GM10266 (cell line): ENCODE measurements at regions not wholly inside any gene's neighbourhood (a gene's known extent, or its start where the extent isn't known, plus 50 kb on each side); places are given as distances from the start of the nearest gene placed in this dataset.

Experiments used
- DNase-seq: peaks from one replicate; pipeline ENCODE4 v3.0.0; 2012; ENCODE audit errors: extremely low spot score
- TF ChIP-seq, protein P1 (sequence below): IDR thresholded peaks from 2 replicates; pipeline ENCODE4 v1.5.1; 2012; ENCODE audit warnings: mild to moderate bottlenecking, low read depth; ENCODE audit not compliant: control insufficient read depth, insufficient read depth; ENCODE audit errors: missing control alignments

- TF ChIP-seq, protein P1, sequence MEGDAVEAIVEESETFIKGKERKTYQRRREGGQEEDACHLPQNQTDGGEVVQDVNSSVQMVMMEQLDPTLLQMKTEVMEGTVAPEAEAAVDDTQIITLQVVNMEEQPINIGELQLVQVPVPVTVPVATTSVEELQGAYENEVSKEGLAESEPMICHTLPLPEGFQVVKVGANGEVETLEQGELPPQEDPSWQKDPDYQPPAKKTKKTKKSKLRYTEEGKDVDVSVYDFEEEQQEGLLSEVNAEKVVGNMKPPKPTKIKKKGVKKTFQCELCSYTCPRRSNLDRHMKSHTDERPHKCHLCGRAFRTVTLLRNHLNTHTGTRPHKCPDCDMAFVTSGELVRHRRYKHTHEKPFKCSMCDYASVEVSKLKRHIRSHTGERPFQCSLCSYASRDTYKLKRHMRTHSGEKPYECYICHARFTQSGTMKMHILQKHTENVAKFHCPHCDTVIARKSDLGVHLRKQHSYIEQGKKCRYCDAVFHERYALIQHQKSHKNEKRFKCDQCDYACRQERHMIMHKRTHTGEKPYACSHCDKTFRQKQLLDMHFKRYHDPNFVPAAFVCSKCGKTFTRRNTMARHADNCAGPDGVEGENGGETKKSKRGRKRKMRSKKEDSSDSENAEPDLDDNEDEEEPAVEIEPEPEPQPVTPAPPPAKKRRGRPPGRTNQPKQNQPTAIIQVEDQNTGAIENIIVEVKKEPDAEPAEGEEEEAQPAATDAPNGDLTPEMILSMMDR, result no peak
- DNase-seq, result no peak
Observed at GRCh38 chr12:107284692-107285091, 191.3 kb upstream of the CRY1 start.

DNA sequence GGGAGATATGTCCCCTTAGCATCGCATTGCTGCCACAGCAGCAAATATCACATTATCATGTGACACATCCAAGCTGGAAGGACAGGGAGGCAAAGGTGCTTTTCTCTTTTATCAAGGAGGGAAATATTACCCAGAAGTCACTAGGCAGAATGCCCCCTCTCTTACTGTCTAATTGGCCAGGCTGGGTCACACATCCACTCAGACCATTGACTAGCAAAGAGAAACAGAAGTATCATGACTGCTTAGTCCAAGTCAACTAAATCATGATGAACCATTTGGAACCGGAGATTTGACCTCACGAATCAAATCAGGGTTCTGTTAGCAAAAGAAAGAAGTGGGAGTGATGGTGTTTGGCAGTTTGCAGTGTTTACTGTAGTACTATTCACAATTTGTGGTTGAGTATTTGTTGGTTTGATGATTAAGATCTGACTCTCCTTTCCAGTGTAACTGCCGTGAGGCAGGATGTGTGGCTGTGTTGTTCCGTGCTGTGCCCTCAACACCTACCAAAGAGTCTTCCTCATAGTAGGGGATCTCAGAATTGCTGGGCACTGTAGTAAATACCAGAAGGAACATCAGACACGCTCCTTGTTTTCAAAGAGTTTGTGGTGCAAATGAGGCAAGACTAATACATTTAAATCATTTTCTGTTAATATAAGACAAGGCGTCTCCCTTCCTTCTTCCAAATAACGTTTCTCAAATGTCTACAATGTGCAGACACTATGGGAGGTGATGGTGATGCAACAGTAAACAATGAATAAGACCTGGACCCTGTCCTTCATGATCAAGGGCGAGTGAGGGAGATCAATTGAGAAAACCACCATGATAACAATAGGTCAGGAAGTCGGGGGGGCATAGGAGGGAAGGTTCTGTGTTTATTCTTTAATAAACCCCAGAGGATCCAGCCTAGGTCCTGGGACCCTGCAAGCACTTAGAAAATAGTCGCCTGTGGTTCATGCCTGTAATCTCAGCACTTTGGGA lies 194.4 kb upstream of the CRY1 start:
- DNase-seq, result no peak
- TF ChIP-seq, protein P1, result no peak

GRCh38 chr12:107288414-107289127 lies 195.2 kb upstream of the CRY1 start:
- no peak for DNase-seq

GRCh38 chr12:107291018-107291417 lies 197.7 kb upstream of the CRY1 start:
- TF ChIP-seq, protein P1, result no peak
- DNase-seq, result no peak

More at GRCh38 chr12:107288414-107289127, 195.2 kb upstream of the CRY1 start:
- TF ChIP-seq, protein P1, result no peak

GRCh38 chr12:107296681-107297089 lies 203.3 kb upstream of the CRY1 start:
- TF ChIP-seq, protein P1, result no peak
- DNase-seq, result no peak

- TF ChIP-seq, protein P1, result no peak
- no peak for DNase-seq
Observed at GRCh38 chr12:107302649-107303341, 209.4 kb upstream of the CRY1 start.
